Loucy (cell line): ENCODE measurements at regions not wholly inside any gene's neighbourhood (a gene's known extent, or its start where the extent isn't known, plus 50 kb on each side); places are given as distances from the start of the nearest gene placed in this dataset.

ENCODE experiments used
- EZH2phosphoT487 ChIP-seq: fragments of 200-600 bp; IDR thresholded peaks from 2 replicates; pipeline ENCODE4 v1.6.1; 2018; ENCODE audit warnings: antibody characterized with exemption, mild to moderate bottlenecking, moderate library complexity, borderline replicate concordance
- TF ChIP-seq, protein P1 (sequence below): fragments of 200-600 bp; sonication (generic); conservative IDR thresholded peaks from 2 replicates; pipeline ENCODE4 v1.5.1; 2014; ENCODE audit warnings: mild to moderate bottlenecking, antibody characterized with exemption, low read length

GRCh38 chr2:175560521-175561169, 379.1 kb upstream of the ATP5MC3 start:
- TF ChIP-seq, protein P1, sequence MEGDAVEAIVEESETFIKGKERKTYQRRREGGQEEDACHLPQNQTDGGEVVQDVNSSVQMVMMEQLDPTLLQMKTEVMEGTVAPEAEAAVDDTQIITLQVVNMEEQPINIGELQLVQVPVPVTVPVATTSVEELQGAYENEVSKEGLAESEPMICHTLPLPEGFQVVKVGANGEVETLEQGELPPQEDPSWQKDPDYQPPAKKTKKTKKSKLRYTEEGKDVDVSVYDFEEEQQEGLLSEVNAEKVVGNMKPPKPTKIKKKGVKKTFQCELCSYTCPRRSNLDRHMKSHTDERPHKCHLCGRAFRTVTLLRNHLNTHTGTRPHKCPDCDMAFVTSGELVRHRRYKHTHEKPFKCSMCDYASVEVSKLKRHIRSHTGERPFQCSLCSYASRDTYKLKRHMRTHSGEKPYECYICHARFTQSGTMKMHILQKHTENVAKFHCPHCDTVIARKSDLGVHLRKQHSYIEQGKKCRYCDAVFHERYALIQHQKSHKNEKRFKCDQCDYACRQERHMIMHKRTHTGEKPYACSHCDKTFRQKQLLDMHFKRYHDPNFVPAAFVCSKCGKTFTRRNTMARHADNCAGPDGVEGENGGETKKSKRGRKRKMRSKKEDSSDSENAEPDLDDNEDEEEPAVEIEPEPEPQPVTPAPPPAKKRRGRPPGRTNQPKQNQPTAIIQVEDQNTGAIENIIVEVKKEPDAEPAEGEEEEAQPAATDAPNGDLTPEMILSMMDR, result no peak
- no peak for TF ChIP-seq EZH2phosphoT487
